ENCODE measurements at regions not wholly inside any gene's neighbourhood (a gene's known extent, or its start where the extent isn't known, plus 50 kb on each side); places are given as distances from the start of the nearest gene placed in this dataset.

DNA sequence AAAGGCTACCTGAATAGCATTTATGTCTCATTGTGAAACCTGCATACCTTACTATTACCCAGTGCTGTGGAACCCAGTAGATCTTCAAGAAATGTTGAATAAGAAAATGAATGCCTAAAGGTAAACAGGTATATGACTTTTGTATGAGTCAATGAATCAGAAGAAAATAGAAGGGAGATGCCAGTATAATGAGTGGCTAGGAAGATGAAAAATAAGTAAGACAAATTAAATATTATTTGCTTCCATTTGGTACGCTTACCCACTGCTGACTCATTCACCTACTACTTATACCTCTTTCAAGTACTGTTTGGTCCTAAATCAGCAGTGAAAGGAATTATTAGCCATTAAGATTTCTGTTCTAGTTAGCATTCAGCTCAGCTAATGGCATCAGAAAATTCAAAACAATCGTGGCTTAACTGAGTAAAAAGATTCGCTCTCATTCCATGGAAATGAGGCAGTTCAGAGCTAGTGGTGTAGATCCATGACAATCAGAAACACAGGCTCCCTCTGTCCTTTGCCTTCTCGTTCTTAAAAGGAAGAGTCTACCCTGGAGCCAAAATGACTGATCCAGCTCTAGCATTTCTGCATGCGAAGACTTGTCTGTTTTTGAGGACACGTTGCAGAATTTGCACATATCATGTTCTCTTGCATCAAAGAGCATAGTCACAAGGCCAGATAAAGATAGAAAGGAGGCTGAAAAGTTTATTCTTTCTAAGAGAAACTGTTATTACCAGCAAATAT, 705.8 kb upstream of the USP15 start:
- Mint-ChIP-seq H3K4me1 (no peaks in the 10 kb centered on the region), H3K27me3 (ENCODE audit: low read depth) (peaks cover 3% of the 10 kb centered on the region), H3K9me3 (no peaks in the 10 kb centered on the region), H3K4me3 (no peak overlapping the region), H3K27ac (no peak overlapping the region), H3K36me3 (ENCODE audit: low read depth) (no peaks in the 10 kb centered on the region)
- TF ChIP-seq CTCF (IDR thresholded peaks at IDR 0.05; ENCODE audit: unreplicated experiment in 3 of 3), result no peak

DNA sequence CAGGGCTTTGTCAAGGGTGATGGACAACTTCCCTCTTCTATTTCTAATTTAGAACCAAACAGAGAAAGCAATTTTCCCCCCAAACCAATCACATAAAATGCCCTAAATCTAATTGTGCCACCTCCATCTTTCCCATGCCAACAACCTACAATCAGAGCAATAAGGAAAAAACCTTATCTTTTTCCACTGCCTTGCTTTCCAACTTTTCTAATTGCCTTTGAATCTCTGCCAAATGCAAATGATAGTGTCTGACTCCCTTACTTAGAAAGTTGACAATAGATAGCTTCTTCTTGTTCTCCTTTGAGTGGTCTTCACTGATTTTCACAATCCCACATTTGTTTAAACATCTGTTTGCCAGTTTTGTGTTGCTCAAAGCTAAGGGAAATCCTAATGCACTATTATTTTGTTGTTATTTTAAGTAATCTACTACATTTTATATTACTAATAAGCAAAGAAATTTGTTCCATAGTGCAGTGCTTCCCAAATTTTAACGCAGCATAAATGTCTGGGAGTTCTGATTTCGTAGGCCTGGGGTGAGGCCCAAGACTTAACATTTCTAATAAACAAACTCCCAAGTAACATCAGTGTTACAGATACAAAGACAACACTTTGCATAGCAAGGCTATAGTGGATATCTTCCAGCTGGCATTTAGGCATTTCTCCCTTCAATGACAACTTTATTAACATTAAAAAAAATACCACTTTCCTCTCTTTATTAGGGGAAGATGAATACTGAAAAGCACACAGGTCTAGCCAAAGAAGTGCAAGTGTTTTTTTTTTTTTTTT, 696.3 kb upstream of the USP15 start:
- H3K4me1 Mint-ChIP-seq, result peaks cover 6% of the 10 kb centered on the region
- H3K27ac Mint-ChIP-seq, result peak overlapping the region in 2 of 3 experiments; percentile 12 to 48
- H3K36me3 Mint-ChIP-seq (ENCODE audit: low read depth), result no peaks in the 10 kb centered on the region
- H3K4me3 Mint-ChIP-seq, result no peak overlapping the region
- H3K9me3 Mint-ChIP-seq, result no peaks in the 10 kb centered on the region
- no peaks in the 10 kb centered on the region for H3K27me3 Mint-ChIP-seq (ENCODE audit: low read depth)
- no peak for TF ChIP-seq CTCF (IDR thresholded peaks at IDR 0.05; ENCODE audit: unreplicated experiment in 3 of 3)

DNA sequence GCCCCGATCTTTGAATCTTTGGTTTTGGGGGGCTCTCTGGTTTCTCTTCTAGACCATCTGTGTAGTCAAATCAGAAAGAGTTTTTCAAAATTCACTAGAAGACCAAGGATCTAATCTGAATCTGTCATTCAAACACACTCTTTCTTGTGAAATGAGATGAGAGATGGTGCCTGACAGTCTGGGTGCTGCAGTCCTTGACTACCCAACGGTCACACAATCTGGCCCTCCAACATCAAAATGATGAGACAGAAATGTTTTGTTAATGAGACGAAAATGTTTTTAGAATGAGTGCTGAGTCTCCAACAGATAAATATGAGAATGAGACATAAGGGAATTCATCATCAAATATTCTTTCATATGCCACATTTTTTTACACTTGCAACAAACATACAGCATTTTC, 695.7 kb upstream of the USP15 start:
- Mint-ChIP-seq H3K4me1 (peaks cover 6% of the 10 kb centered on the region), H3K4me3 (no peak overlapping the region), H3K27ac (no peak overlapping the region), H3K36me3 (ENCODE audit: low read depth) (no peaks in the 10 kb centered on the region), H3K9me3 (no peaks in the 10 kb centered on the region), H3K27me3 (ENCODE audit: low read depth) (no peaks in the 10 kb centered on the region)
- no peak for TF ChIP-seq CTCF (IDR thresholded peaks at IDR 0.05; ENCODE audit: unreplicated experiment in 3 of 3)

DNA sequence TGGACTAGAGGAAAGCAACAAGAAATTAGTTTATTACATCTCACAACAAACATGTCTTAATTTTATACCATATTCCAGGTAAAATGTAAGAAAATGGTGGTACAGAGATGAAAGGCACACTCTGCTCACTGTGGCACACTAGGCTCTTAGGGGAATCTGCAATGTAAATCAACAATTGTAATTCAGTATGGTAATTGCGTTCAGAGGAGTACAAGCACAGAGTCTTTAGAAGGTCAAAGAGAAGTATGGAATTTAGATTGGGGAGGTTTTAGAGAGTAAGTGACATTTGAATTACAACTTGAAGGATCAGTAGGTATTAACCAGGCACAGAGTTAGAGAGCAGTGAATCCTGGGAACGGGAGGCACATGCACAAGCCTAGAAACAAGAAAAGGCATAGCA, 694.0 kb upstream of the USP15 start:
- Mint-ChIP-seq H3K9me3 (no peaks in the 10 kb centered on the region), H3K27me3 (ENCODE audit: low read depth) (no peaks in the 10 kb centered on the region), H3K27ac (no peak overlapping the region), H3K4me3 (no peak overlapping the region), H3K36me3 (ENCODE audit: low read depth) (no peaks in the 10 kb centered on the region), H3K4me1 (peaks cover 6% of the 10 kb centered on the region)
- no peak for TF ChIP-seq CTCF (IDR thresholded peaks at IDR 0.05; ENCODE audit: unreplicated experiment in 3 of 3)

GRCh38 chr12:61574339-61574738, 685.9 kb upstream of the USP15 start:
- H3K9me3 Mint-ChIP-seq, result no peaks in the 10 kb centered on the region
- no peak overlapping the region for H3K27ac Mint-ChIP-seq
- H3K27me3 Mint-ChIP-seq (ENCODE audit: low read depth), result no peaks in the 10 kb centered on the region
- TF ChIP-seq CTCF (IDR thresholded peaks at IDR 0.05; ENCODE audit: unreplicated experiment in 3 of 3), result no peak
- no peaks in the 10 kb centered on the region for H3K4me1 Mint-ChIP-seq
- H3K4me3 Mint-ChIP-seq, result no peak overlapping the region
- no peaks in the 10 kb centered on the region for H3K36me3 Mint-ChIP-seq (ENCODE audit: low read depth)

All from nephron (organoid).